GM12874 (cell line): ENCODE measurements at regions not wholly inside any gene's neighbourhood (a gene's known extent, or its start where the extent isn't known, plus 50 kb on each side); places are given as distances from the start of the nearest gene placed in this dataset.

ENCODE experiments used
- TF ChIP-seq, protein P1 (sequence below): IDR thresholded peaks from 2 replicates; pipeline ENCODE4 v1.5.1; 2011; ENCODE audit warnings: low read depth, mild to moderate bottlenecking, control low read depth, low read length, moderate library complexity; ENCODE audit not compliant: insufficient read depth

DNA sequence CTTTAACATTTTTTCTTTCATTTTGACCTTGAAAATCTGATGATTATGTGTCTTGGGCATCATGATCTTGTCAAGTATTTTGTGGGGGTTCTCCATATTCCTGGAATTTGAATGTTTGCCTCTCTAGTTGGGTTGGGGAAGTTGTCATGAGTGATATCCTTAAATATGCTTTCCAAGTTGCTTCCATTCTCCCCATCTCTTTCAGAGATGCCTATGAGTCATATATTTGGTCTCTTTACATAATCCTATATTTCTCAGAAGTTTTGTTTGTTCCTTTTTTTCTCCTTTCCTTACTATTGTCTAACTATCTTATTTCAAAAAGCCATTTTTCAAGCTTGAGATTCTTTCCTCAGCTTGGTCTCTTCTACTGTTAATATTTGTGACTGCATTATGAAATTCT is 69.0 kb upstream of the CCDC80 start:
- TF ChIP-seq, protein P1, sequence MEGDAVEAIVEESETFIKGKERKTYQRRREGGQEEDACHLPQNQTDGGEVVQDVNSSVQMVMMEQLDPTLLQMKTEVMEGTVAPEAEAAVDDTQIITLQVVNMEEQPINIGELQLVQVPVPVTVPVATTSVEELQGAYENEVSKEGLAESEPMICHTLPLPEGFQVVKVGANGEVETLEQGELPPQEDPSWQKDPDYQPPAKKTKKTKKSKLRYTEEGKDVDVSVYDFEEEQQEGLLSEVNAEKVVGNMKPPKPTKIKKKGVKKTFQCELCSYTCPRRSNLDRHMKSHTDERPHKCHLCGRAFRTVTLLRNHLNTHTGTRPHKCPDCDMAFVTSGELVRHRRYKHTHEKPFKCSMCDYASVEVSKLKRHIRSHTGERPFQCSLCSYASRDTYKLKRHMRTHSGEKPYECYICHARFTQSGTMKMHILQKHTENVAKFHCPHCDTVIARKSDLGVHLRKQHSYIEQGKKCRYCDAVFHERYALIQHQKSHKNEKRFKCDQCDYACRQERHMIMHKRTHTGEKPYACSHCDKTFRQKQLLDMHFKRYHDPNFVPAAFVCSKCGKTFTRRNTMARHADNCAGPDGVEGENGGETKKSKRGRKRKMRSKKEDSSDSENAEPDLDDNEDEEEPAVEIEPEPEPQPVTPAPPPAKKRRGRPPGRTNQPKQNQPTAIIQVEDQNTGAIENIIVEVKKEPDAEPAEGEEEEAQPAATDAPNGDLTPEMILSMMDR = no peak

DNA sequence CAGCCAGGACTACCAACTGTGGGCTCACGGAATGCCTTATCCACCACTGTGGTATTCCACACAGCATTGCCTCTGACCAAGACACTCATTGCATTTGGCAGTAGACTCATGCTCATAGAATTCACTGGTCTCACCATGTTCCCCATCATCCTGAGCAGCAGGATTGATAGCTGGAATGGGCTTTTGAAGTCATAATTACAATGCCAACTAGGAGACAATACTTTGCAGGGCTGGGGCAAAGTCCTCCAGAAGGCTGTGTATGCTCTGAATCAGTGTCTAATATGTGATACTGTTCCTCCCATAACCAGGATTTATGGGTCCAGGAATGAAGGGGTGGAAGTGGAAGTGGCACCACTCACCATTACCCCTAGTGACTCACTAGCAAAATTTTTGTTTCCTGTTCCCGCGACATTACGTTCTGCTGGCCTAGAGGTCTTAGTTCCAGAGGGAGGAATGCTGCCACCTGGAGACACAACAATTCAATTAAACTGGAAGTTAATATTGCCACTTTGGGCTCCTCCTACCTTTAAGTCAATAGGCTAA is 58.6 kb upstream of the CCDC80 start:
- TF ChIP-seq, protein P1 = no peak

DNA sequence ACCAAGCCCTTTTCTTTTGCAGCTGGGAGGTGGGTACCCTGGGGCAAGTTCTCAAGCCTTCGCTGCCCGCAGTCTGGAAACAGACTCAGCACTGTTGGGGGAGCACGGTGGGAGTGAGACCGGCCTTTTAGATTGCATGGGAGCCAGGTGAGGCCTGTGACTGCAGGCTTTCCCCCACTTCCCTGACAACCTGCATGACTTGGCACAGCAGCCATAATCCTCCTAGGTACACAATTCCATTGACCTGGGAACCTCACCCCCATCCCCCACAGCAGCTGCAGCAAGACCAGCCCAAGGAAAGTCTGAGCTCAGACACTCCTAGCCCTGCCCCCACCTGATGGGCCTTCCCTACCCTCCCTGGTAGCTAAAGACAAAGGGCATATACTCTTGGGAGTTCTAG is 52.2 kb upstream of the CCDC80 start:
- TF ChIP-seq, protein P1 = no peak
